ENCODE measurements at regions not wholly inside any gene's neighbourhood (a gene's known extent, or its start where the extent isn't known, plus 50 kb on each side); places are given as distances from the start of the nearest gene placed in this dataset.

- TF ChIP-seq SMC3 (IDR thresholded peaks at IDR 0.05; ENCODE audit: low read depth, low read length) (no peak), CTCF (conservative IDR thresholded peaks at IDR 0.05; ENCODE audit: low read depth, low read length) (no peak), BHLHE40 (IDR thresholded peaks at IDR 0.05; ENCODE audit: low read depth, low read length) (no peak), POLR2A (IDR thresholded peaks at IDR 0.05; ENCODE audit: low read depth, low read length) (no peak), MAFK (IDR thresholded peaks at IDR 0.05; ENCODE audit: low read depth, low read length) (no peak), FOS (IDR thresholded peaks at IDR 0.05; ENCODE audit: low read depth, low read length) (no peak), CEBPB (IDR thresholded peaks at IDR 0.05; ENCODE audit: low read depth, low read length) (no peak), RFX5 (IDR thresholded peaks at IDR 0.05; ENCODE audit: low read depth, low read length) (no peak)
Measured at GRCh38 chr9:127557466-127557869, 54.6 kb upstream of the STXBP1 start.

All from IMR-90 (cell line).